NCI-H128 (cell line): ENCODE measurements at regions not wholly inside any gene's neighbourhood (a gene's known extent, or its start where the extent isn't known, plus 50 kb on each side); places are given as distances from the start of the nearest gene placed in this dataset.
"Not testable (repeated sequence)": the region's sequence is repeated elsewhere in the genome, so short reads cannot be mapped to it uniquely, and the experiment has no call there.

Experiments used
- DNase-seq: peaks from one replicate; lab custom pipeline; 2025; ENCODE audit not compliant: unreplicated experiment; lab: John Stamatoyannopoulos, UW

DNA sequence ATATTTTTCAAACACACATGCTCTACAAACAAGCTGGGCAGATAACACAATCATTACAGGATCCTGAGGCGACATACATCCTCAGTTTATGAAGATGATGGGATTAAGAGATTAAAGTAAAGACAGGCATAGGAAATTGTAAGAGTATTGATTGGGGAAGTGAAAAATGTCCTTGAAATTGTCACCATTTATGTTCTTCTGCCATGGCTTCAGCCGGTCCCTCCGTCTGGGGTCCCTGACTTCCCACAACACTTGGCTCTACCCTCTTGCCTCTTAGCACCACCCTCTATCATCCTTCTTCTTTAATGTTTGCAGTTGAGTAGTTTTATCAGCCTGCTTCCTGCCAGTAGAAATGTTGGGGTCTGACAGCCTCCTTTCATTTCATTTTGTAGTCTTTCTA lies 244.4 kb downstream of the DAD1 start:
- no peak for DNase-seq

DNA sequence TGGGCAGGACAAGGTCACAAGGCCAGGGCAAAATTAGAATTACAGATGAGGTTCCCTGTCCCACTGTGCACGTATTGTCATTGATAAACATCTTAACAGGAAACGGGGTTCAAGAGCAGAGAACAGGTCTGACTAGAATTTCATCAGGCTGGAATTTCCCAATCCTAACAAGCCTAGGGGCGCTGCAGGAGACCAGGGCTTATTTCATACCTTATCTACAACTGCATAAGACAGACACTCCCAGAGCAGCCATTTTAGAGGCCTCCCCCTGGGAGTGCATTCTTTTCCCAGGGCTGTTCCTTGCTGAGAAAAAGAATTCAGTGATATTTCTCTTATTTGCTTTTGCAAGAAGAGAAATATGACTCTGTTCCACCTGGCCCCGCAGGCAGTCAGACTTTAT lies 244.8 kb downstream of the DAD1 start:
- DNase-seq, result not testable (repeated sequence)

DNA sequence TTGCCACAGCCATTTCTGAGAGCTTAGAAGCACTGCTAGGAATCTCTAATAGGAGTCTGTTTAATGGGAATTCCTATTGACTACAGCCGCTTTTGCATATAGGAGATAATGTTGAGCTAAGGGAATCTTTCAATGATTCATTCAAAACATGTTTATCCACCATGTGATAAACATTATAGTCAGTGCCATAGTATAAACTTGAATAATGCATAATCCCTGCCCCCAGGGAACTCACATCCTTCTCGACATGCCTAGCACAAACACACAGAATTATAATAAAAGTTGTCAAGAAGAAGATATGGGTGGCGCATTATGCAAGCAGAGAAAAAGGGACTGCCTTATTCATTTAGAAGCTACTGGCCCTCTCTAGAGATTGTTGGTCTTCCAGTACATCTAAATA lies 248.0 kb downstream of the DAD1 start:
- no peak for DNase-seq

DNA sequence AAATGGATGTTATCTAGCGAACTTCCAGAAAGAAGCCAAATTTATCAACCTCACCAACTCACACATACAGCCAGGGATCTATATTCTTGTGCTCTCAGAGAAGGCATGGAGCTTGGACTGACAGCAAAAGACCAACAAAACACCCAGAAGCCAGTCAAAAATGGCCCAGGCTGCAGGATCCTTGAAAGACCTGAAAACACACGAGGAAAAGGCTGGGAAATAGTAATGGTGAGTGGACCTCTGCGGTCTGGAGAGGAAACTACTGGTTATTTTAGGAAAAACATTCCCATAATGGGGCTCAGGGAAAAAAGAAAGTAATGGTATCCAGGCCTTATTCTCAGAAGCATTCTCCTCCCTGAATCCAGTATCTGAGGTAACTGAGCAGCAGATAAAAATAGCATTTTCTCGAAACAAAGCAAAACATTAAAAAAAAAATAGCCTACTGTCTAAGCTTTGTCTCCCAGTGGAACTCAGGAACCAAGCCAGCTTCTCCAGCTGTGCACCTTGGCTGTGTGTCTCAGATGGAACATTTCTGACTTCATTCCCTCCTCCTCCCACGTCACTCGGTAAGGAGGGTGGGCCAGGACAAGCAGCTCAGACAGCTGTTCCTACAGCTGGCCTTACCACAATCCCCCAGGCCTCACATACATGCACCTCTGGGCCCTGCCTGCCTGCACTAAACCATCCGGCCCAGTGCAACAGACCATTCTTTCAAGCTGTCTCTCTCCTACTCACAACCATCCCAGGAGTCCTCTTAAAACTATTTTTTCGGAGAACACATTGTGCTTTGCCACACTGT lies 249.9 kb downstream of the DAD1 start:
- no peak for DNase-seq

DNA sequence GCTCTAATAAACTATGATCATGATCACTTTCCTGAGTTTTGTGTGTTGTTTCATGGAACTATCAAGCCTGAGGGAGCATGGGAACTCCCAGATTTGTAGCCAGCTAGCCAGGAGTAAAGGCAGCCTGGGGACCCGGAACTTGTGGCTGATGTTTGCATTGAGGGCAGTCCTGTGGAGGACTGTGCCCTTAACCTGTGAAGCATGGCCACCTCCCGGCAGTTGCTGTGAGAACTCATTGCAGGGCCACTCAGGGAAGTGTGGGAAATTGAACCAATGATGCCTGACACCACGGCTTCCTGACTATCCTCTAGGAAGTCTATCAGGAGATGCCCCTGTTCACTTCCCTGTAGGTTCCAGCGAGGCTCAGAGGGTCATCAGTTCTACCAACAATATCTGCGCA lies 250.6 kb downstream of the DAD1 start:
- no peak for DNase-seq

DNA sequence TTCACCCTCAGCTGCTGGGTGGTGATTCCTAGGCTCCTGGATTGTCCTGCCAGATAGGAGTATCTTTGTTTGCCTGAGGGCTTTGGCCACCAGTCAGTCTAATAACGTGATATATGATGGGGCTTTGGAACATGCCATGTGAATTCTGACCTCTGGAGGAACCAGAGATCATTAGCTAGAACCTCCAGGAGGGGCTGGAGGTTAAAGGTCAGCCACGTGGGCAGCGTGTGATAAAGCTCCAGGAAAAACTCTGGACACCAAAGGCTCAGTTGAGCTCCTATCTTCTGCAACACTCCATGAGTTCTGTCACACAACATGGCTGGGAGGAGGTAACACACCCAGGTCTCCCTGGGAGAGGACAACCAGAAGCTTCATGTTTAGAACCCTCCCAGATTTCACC lies 251.1 kb downstream of the DAD1 start:
- DNase-seq, result no peak

DNA sequence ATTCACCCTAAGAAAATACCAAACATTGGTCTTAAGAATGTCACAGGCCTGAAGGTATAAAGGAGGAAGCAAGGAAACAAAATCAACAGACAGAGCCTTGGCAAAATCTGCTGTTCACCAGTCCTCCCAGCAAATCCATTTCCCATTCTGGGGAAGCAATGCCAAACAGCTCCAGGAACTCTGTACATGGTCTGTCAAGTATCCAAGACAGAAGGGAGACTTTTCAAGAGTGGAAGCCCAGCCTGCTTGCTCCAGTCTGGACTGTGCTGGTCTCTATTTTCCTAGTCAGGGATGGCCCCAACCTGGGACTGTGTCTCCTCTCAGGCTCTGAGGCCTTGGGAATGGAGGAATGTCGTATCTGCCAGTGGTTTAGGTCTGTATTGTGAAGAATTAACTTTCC lies 251.5 kb downstream of the DAD1 start:
- no peak for DNase-seq

DNA sequence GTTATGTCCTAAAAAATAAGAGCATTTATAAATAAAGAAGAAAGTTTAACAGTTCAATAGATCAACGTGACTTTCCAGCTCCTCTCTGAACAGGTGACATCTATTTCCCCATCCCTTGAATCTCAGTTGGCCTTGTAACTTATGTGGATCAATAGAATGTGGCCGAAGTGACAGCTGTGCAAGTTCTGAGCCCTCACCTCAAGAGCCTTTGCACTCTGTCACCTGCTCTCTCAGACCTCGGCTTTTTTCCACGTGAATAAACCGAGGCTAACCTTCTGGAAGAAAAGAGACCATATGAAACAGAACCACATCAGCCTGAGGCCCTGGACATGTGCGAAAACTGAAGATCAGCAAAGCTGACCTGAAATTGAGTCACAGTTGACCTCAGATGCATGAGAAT lies 253.0 kb downstream of the DAD1 start:
- DNase-seq, result no peak

DNA sequence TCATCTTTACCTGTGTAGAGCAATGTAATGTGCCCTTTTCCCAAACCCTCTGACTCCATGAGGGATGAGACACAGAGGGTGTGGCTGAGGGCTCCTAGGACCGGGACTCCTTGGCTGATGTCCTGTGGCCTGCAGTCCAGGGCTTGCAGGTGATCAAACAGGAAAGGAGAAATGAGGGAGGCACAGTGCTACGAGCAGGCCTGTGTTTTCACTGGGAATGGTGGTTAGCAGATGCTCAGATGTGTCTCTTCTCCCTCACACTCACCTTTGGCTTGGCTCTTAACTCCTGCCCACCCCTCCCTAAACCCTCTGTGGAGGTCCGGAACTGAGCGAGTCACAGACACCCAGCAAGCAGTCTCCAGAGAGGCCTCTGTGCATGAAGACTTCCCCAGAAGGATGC lies 254.4 kb downstream of the DAD1 start:
- DNase-seq, result no peak

DNA sequence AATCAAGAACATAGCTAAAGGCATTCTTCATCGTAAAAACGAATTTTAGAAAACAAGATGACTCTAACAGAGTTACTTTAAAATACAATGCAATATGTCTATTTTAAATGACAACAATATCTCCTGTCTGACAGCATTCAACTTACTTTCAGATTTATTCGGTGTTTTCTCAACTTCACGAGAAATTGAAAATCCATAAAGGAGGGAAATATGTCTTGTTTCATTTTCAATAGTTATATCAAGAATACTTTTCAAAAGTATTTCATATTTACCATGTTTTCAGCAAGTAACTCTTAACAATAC lies 254.8 kb downstream of the DAD1 start:
- no peak for DNase-seq

DNA sequence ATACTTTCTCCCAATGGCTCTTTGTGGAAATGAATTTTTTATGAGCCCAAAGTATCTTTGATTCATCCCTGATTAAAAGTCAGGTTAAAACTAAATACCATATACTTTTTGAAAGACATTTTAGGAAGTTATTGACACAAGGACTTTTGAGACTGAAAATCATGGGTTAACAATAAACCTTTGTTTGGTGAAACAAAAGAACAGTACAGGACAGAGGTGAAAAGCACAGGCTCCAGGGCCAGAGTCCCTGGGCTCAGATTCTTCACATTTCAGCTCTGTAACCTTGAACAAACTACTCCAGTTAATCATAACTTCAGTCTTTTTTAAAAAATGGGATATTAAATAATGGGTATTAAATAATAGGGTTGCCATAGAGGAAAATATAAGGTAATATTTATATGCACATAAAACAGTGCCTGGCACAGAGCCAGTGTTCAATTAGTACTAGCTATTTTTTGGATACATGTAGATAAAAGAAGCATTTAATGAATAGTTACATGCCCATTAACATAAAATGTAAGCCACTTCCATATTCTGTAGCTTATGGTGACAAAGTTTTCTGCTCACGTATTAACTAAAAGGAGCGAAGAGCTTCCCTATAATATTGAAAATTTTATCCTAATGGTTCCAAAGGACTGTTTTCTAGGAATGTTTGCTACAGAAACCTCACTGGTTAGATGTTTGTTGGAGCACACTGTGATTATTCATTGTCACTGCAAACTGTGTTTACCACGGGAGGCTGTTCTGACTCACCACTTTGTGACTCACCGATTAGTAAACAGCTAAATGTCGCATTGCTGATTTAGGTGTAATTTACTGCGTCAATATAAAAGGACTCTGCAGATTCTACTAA lies 255.4 kb downstream of the DAD1 start:
- no peak for DNase-seq

DNA sequence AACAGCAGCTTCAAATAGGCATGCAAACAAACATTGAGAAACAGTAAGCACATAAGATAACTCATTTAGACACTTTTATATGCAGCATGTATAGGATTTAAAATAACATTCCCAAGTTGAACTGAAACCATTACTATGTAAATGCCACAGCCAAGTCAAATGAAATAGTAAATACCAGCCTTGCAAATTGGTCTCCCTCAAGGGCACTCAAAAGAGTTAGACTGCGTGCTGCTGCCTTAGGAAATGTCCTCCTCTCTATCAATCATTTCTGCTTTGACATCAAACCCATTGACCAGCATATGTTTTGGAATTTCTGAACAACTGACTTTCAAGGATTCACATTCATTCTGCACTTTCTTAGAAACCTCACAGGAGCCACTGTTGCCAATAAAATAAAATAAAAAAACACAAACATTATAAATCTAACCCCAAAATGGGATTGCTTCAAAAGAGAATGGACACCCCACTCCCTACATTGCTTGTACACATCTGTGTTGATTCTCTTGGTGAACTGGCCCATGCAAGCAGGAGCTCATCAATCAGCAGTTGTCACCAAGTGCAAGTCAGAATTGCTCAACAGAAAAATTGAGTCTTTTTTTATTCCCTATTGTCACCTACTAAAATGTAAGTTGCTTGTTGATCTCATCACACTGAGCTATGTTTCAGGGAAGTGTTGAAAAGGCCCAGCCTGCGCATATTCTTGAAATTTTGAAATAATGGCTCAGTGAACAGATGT lies 256.2 kb downstream of the DAD1 start:
- no peak for DNase-seq

DNA sequence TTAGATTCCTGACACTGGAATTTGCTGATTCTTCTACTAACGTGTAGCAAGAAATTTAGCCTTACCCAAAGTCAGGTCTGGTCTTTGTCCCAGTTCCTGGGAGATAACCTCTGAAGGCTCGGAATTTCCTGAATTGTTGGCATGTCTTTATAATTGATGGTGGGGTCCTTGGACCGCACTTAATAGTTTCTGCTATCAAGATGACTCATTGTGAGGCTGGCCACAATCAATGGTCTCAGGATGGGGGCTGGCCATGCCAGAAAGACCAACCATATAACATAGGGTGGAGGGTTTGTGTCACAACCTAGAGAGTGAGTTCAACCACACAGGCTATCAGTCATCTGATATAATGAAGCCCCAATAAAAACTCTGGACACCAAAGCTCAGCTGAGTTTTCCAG lies 259.7 kb downstream of the DAD1 start:
- no peak for DNase-seq

DNA sequence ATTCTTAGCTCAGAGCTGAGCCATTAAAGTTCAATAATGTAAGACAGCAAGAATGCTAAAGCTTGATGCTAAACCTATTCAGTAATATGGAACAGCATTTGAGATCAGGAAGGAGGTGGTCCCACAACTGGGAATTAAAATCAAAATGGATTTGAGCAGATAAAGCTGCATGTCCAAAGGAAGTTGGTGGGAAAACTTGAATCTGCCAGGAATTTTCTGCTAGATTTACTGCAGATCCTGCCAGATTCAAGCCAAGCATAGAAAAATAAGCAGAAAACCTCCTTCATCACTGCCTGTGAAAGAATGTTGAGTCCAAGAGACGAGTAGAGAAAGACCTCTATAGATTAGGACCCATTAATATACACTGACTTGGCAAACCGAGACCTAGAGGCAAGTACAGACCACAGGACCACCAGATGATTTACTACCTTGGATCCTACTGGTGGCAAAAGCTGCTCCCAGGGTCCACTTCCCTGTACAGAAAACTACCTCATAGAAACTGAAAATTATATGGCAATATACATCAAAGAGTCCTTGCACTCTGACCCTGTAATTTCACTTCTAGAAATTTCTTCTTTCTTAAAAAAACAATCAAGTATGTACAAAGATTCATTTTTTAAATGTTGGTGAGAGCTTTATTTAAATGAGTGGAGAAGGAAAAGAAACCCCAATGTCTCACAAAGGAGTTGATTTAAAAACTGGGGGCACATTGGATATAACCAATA lies 263.2 kb downstream of the DAD1 start:
- no peak for DNase-seq

DNA sequence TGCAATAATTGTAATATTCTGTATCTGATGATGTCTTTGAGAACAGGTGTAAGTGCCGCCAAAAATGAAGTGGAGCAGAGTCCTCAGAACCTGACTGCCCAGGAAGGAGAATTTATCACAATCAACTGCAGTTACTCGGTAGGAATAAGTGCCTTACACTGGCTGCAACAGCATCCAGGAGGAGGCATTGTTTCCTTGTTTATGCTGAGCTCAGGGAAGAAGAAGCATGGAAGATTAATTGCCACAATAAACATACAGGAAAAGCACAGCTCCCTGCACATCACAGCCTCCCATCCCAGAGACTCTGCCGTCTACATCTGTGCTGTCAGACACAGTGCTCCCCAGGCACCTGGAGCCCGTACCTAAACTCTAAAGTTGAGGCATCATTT lies 268.7 kb downstream of the DAD1 start:
- no peak for DNase-seq

DNA sequence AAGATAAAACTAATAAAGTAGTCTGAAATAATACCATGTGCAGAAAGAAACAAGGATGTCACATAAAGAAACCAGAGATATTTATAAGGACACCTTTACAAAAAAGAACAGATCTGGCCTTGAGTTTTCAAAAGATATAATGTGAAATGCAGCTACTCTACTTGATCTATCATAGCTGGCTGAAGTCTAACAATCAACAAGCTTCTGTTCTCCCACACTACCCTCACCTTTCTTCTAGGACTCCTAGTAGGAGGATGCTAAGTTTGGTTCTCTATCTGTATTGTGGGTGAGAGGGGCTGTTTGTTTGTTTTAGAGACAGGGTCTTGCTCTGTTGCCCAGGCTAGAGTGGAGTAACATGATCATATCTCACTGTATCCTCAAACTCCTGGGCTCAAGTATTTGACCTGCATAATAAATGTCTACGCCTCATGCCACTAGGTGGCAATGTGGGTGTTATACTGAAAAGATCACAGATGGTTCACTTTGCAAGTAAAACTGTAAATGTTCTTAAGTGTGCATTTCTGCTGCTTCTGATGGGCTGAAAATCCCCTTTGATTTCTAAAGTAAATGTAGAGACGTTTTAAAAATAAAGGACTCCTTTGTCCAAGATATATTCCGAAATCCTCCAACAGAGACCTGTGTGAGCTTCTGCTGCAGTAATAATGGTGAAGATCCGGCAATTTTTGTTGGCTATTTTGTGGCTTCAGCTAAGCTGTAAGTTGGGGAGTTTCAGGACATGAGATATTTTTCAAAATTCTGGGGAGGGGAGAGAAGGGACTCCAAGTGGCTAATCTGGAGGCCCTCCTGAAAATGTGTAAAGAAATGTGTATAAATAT lies 269.3 kb downstream of the DAD1 start:
- no peak for DNase-seq

DNA sequence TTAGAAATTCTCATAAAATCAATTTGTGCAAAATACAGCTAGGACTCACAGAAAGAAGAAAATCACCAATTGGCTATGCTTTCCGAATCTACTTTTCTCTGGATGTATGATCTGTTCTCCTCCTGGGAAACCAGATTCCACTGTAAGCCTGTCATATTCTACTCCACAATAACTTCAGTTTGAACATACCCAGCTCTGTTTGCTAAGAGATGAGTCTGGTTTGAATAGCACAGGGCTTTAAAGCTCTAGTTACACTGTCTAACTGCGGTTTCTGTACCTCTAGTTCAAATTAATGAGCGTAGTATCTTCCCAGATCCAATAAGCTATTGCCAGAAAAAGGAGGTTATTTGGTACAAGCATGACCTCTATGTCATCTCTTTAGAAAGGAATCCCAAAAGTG lies 270.1 kb downstream of the DAD1 start:
- DNase-seq, result no peak

DNA sequence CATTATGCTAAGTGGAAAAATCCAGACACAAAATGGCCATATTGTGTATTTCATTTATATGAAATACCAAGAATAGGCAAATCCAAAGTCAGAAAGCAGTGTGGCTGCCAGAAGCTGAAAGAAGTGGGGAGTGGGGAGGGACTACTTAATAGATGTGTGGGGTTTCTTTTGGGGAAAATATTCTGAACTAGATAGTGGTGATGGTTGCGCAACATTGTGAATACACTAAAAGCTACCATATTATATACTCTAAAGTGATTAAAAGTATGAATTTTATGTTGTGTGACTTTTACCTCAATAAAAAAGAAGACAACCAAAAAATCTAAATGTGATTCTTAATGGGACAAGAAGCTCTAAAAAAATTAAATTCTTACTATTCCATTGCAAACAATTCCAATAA lies 272.6 kb downstream of the DAD1 start:
- no peak for DNase-seq

DNA sequence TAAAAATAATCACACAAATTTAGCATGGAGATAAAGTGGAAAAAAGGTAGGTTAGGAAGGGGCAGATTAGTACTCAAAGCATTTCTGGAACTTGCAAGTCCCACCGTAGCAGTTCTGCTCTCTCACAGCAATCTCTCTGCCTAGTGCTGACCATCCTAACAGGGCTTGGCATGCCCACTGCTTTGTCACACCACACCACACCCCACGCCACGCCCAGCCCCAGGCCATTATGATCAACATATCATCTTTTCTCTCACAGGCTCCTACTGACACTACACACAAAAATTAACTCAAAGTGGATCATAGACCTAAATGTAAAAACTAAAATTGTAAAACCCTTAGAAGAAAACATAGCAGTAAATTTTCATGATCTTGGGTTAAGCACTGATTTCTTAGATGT lies 273.7 kb downstream of the DAD1 start:
- no peak for DNase-seq

DNA sequence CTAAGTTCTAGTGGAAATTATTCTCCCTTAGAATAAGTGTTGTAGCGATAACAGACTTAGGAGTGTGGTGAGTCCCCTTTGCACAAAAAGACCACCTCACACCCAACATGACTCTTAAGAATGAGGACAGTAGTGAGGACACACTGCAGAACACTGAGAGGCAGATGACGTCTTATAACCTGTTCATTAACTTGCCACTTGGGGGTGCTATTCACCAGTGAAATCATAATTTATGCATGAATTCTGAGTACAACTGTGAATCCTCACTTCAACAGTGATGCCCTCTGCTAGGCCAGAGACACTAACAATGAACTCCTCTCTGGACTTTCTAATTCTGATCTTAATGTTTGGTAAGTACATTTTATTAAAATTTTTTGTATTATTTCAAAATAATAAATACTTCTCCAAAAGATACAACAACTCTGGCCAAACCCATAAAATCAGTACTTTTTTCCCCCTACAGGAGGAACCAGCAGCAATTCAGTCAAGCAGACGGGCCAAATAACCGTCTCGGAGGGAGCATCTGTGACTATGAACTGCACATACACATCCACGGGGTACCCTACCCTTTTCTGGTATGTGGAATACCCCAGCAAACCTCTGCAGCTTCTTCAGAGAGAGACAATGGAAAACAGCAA lies 274.7 kb downstream of the DAD1 start:
- no peak for DNase-seq
